ENCODE measurements at regions not wholly inside any gene's neighbourhood (a gene's known extent, or its start where the extent isn't known, plus 50 kb on each side); places are given as distances from the start of the nearest gene placed in this dataset.
"Not testable (repeated sequence)": the region's sequence is repeated elsewhere in the genome, so short reads cannot be mapped to it uniquely, and the experiment has no call there.

DNA sequence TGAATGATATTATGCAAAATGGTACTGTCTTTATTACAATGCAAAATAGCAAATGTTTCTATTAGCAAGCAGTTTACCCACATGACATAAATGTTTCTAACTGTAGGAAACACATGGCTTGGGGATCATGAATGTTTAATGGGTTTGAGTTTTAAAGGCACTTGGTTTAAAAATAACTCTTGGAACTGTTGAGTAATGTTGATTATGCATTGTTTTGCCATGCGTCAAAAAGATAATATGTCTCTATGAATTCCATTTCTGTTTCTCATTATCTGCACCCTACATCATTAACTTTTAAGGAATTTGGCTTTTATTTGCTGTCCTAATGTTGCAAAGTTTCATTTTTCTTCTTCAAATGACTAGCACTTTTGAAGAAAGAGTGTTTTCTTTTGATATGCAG lies 1355.5 kb downstream of the SUCLG1 start:
- DNase-seq: no peak

DNA sequence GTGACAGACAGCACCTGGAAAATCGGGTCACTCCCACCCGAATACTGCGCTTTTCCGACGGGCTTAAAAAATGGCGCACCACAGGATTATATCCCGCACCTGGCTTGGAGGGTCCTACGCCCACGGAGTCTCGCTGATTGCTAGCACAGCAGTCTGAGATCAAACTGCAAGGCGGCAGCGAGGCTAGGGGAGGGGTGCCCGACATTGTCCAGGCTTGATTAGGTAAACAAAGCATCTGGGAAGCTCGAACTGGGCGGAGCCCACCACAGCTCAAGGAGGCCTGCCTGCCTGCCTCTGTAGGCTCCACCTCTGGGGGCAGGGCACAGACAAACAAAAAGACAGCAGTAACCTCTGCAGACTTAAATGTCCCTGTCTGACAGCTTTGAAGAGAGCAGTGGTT lies 1370.0 kb downstream of the SUCLG1 start:
- not testable (repeated sequence) for DNase-seq

- no peak for DNase-seq
Measured at GRCh38 chr2:83085869-83086268, 1373.2 kb downstream of the SUCLG1 start.

- DNase-seq: no peak
Measured at GRCh38 chr2:83081826-83082690, 1377.0 kb downstream of the SUCLG1 start.

- no peak for DNase-seq
Measured at GRCh38 chr2:83079007-83079406, 1380.1 kb downstream of the SUCLG1 start.

DNA sequence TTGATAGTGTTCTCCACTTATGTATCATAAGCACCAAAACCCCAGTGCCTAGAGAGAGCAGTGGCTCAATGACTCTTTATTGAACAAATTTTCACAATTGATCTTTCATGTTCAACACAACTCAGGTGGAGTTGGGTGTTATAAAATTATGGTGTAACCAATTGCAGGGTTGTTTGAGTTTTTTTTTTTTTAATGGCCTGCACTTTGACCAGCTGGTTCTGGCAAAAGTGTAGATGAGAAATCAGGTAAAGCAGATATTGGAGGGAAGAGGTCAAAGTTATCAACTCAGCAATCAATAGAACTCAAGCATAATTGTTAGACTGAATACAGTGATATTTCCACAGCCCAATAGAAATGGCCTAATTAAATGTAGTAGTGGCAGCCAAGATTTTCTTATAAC lies 1386.3 kb downstream of the SUCLG1 start:
- DNase-seq: no peak

- DNase-seq: no peak
Measured at GRCh38 chr2:83071914-83072313, 1387.2 kb downstream of the SUCLG1 start.

DNA sequence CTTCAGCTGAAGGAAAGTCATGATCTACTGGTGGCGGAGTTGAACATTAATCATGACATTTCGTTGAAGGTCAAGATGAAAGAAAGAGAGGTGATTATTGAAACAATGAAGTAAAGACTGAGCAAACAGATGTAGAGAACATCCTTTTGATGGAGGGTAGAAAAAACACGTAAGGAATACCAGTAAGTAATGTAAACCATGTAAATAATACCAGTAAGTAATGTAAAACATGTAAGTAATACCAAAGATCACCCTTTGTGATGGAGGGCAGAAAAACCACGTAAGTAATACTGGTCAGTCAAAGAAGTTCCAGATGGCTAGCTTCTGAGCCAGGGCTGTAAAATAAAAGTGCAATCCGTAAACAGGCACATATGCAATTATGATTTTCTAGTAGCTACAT lies 1387.7 kb downstream of the SUCLG1 start:
- DNase-seq: no peak

DNA sequence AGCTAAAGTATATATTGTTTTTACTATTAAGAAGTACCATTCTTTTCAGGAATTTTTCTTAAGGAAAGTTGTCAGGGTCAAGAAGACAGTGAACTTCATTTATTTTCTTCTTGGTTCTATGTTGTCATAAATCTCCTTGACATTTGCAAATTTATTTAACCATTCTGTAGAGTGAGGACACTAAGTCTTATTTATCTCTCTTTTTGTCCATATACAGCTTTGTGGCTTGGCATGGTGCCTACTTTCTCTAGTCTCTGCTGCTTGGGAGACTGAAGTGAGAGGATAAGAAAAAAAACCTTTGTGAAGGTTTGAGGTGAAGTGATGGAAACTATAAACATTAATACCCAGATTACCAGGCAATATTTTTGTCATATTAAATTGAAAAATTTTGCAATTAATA lies 1389.4 kb downstream of the SUCLG1 start:
- DNase-seq: no peak

- DNase-seq: no peak
Measured at GRCh38 chr2:83068714-83069113, 1390.4 kb downstream of the SUCLG1 start.

GRCh38 chr2:83067947-83068346 lies 1391.1 kb downstream of the SUCLG1 start:
- no peak for DNase-seq

DNA sequence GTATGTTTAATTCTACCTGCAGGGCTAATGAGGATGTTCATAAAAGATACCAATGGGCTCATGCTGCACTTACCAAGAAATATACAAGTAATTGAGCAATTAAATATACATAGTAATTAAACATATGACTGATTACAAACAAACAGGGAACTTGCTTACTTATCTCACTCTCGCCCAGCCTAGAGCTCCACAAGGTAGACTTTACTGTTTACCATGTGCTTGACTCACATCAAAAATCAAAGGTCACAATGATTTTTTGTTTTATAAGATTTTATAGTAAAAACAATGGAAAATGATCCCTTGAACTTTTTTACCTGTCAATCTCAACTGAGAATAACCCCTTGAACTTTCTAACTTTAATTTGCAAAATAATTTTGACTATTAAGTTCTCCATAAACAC lies 1395.1 kb downstream of the SUCLG1 start:
- DNase-seq: no peak

DNA sequence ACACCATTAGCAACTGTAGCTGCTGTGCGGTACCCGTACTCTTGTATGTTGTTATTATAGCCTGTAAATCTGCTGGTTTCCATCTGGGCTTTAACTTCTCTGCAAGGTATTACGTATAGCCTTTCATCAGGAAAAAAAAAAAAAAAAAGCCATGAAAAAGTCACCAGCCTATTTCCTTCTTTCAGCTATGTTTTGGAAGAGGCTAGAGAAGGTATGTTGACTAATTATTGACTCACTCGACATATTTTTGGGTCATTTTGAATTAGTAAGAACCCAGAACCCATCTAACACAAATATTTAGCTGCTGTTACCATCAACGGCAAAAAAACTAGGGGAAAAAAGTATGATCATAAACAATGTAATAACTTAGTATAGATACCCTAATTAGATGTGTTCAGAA lies 1395.6 kb downstream of the SUCLG1 start:
- DNase-seq: no peak

- DNase-seq: no peak
Measured at GRCh38 chr2:83058683-83059082, 1400.4 kb downstream of the SUCLG1 start.

DNA sequence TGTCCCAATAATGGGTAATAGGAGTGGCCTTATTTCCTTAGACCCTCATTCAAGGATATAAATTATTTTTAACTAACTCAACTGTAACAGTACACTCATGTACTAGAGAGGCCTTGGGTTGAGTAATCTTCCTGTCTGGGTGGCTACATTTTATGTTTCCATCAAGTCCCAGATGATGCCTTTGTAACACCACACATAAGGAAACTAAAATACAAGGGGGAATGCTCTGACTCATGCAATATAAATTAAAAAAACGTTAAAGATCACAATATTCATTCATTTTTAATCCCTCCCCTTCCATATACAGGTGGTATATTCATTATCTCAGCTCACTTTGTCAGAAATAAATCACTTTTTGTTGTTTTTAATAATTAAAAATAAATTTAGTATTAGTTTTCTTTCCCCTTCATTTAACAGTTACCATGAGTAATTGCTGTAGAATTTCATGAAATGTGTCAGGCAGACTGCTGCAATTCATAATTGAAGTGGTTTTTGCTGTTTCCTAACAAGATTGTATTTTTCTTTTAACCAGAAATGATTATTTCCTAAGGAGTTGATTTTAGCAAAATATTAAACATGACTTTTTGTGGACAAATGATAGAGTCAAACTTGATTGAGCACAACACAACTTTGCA lies 1403.6 kb downstream of the SUCLG1 start:
- no peak for DNase-seq

- no peak for DNase-seq
Measured at GRCh38 chr2:83054751-83055150, 1404.3 kb downstream of the SUCLG1 start.

DNA sequence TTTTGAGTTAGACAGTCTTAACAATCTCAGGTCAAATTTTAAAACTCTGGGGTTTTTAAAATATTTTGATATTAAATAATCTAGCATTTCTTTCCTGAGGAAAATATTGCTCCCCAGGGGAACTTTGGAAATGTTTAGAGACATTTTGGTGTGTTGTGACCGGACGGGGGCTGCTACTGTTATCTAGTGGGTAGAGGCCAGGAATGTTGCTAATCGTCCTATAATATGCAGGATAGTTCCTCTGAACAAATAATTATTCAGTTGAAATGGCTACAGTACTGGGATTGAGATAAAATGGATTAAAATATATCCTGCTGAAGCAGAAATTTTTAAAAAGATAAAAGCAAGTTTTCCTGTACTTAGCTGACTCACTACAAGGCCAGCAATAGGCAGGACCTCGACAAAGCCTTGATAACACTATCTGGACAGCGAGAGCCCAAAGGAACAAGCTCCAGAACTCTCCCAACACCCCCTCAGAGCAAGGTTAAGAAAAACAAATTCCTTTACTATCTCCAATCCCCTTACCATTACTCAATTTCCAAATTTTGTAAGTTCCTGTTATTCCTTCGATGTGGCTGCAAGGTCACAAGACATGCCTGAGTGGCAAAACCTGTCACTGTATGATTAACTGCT lies 1407.4 kb downstream of the SUCLG1 start:
- DNase-seq: no peak

DNA sequence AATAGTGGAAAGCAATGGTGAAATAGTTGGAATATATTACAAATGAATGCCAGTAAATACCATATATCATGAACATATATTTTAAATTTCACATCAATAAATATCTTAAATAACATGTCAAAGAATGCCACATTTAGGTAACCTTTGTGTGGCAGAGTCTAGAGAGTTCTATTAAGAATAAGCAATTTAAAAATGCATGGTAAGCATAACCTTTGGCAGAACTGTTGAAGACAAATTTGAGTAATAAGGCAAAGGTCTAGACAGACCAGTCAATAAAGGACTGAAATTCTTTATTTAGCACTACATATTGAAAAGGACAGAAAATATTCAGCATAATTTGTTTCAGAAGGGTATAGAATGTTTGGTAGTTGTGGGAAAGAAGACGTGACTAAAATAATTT lies 1417.0 kb downstream of the SUCLG1 start:
- no peak for DNase-seq

DNA sequence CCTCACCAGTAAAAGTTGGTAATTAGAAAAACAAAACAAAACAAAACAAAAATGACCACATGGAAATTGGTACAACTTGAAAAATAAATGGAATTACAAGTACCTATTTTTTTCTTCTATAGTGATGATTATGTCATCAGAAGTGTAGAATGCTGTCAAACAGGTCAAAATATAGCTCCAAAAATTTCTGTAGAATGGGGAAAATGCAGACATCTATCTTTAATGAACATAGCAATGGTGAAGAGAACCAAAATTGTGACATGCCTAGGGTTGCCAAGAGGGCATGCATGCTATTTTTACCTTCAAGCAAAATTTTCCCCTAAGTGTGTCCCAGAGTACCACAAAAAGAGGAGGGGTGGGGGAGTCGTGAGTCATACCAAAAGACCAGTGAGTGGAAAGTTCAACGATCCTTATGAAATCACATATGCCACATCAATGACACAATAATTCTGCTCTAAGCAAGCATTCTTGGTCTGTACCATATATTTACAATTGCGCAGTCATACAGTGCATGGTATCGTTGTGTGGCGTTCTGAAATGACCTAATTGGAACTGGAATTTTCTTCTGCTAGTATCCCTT lies 1436.4 kb downstream of the SUCLG1 start:
- DNase-seq: no peak

DNA sequence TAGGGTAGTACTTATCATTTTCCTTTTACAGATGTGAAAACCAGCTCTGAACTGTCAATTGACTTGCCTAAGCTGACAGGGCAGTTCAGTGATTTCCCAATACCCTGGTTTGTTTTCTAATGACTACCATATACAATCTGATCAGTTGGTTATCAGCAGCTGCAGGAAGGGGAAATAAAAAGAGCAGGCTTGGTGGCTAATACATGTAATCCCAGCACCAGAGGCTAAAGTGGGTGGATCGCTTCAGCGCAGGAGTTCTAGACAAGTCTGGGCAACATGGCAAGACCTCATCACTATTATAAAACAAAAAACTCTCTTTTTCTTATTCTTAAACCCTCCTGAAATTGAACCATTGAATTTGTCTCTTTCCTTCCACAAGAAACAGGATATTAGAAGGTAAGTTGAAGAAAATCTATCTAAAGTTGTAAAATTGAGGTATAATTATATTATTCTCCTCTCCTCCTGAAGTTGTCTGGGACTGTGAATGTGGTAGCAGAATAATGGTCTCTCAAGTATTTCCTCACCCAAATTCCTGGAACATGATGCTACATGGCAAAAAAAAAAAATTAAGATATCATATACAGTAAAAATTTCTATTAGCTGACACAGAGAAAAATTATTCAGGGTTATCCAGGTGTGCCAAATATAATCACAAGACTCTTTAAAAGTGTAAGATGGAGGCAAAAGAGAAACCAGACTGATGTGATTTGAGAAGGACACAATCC lies 1441.6 kb downstream of the SUCLG1 start:
- DNase-seq: no peak

DNA sequence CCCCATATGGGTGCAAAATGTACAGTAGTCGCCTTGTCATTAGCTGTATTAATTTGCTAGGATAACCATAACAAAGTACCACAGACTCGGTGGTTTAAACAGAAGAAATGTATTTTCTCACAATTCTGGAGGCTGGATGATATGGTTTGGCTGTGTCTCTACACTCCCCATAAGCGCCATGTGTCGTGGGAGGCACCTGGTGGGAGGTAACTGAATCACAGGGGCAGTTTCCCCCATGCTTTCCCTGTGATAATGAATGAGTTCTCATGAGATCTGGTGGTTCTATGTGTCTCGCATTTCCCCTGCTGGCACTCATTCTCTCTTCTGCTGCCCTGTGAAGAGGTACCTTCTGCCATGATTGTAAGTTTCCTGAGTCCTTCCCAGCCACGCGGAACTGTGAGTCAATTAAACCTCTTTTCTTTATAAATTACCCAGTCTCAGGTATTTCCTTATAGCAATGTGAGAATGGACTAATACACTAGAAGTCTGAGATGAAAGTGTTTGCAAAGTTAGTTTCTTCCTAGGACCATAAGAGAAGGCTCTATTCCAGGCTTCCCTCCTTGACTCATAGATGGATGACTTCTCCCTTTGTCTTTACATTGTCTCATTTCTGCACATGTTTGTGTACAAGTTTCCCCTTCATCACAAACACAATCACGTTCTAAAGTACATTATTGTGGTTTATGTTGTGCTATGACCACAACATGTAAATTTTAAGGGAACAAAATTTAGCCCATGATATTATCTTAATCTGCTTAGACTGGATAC lies 1442.6 kb downstream of the SUCLG1 start:
- DNase-seq: no peak

DNA sequence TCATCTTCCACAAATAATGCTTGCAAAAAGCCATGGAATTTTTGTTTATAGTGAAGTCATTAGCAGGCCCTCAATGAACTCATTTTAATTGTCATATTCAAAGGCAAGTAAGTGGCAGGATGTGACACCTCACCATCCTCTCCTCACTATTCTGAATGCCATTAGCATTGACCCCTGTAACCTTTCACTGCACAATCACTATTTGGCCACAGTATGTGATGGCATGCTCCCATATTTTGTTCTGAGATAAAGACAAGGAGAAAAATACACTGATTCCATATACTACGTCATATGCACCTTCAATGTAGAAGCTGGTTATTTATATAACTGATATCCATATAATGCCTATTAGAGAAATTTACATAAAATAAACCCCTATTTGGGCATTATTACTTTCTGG lies 1443.2 kb downstream of the SUCLG1 start:
- DNase-seq: no peak
